RWPE2 (cell line): ENCODE measurements at regions not wholly inside any gene's neighbourhood (a gene's known extent, or its start where the extent isn't known, plus 50 kb on each side); places are given as distances from the start of the nearest gene placed in this dataset.

ENCODE experiments used
- ATAC-seq: fragments of 200-7000 bp; cut with Tn5 transposase; 3 replicates; pipeline ENCODE4 v1.9.1; 2021; ENCODE audit warnings: low read depth
- DNase-seq: peaks from one replicate; pipeline ENCODE4 v3.0.0-alpha.2; 2020; ENCODE audit warnings: low spot score
- H3K27ac ChIP-seq: fragments of 450-650 bp; 2 replicates; pipeline ENCODE4 v1.5.1; 2017; ENCODE audit warnings: mild to moderate bottlenecking; ENCODE audit not compliant: poor library complexity, severe bottlenecking
- H3K27me3 ChIP-seq: fragments of 250-450 bp; sonication (Bioruptor Pico); 2 replicates; pipeline ENCODE4 v1.5.1; 2021; ENCODE audit warnings: mild to moderate bottlenecking, moderate library complexity; ENCODE audit not compliant: insufficient read depth, poor library complexity, severe bottlenecking
- H3K36me3 ChIP-seq: fragments of 250-450 bp; sonication (Bioruptor Pico); 2 replicates; pipeline ENCODE4 v1.5.1; 2020; ENCODE audit warnings: low read depth, mild to moderate bottlenecking, moderate library complexity
- H3K4me1 ChIP-seq: fragments of 250-450 bp; sonication (Bioruptor Pico); 2 replicates; pipeline ENCODE4 v1.5.1; 2021; ENCODE audit warnings: mild to moderate bottlenecking, moderate library complexity; ENCODE audit not compliant: insufficient read depth, poor library complexity, severe bottlenecking
- H3K4me3 ChIP-seq: fragments of 250-450 bp; sonication (Bioruptor Pico); 2 replicates; pipeline ENCODE4 v1.5.1; 2021; ENCODE audit warnings: mild to moderate bottlenecking, moderate library complexity; ENCODE audit not compliant: severe bottlenecking
- H3K9me3 ChIP-seq: fragments of 250-450 bp; sonication (Bioruptor Pico); 2 replicates; pipeline ENCODE4 v1.5.1; 2021; ENCODE audit warnings: mild to moderate bottlenecking, moderate library complexity; ENCODE audit not compliant: severe bottlenecking
- CTCF ChIP-seq: fragments of 450-650 bp; IDR thresholded peaks from one replicate; pipeline ENCODE4 v1.5.1; 2017; ENCODE audit warnings: mild to moderate bottlenecking, moderate library complexity; ENCODE audit not compliant: poor library complexity, severe bottlenecking

- DNase-seq (no peak), ATAC-seq (no peak)
- no peaks in the 10 kb centered on the region for H3K4me1 ChIP-seq
- no peak for TF ChIP-seq CTCF
- no peaks in the 10 kb centered on the region for H3K27me3 ChIP-seq
- no peaks in the 10 kb centered on the region for H3K36me3 ChIP-seq
- H3K9me3 ChIP-seq = no peaks in the 10 kb centered on the region
- H3K27ac ChIP-seq = no peak overlapping the region
- H3K4me3 ChIP-seq = no peak overlapping the region
Observed at GRCh38 chr4:124146068-124146467, 566.5 kb downstream of the ANKRD50 start.

GRCh38 chr4:124151031-124151430 lies 561.5 kb downstream of the ANKRD50 start:
- ATAC-seq = no peak
- no peak for TF ChIP-seq CTCF
- Histone ChIP-seq H3K27ac (no peak overlapping the region), H3K4me3 (no peak overlapping the region), H3K9me3 (no peaks in the 10 kb centered on the region), H3K4me1 (no peaks in the 10 kb centered on the region), H3K27me3 (no peaks in the 10 kb centered on the region), H3K36me3 (no peaks in the 10 kb centered on the region)
- no peak for DNase-seq

- Histone ChIP-seq H3K4me3 (no peak overlapping the region), H3K36me3 (no peaks in the 10 kb centered on the region), H3K27ac (no peak overlapping the region), H3K9me3 (peaks cover 2% of the 10 kb centered on the region), H3K27me3 (no peaks in the 10 kb centered on the region), H3K4me1 (no peaks in the 10 kb centered on the region)
- no peak for TF ChIP-seq CTCF
- ATAC-seq (no peak), DNase-seq (no peak)
Observed at GRCh38 chr4:124152132-124152531, 560.4 kb downstream of the ANKRD50 start.

GRCh38 chr4:124155239-124155638 lies 557.3 kb downstream of the ANKRD50 start:
- H3K27ac ChIP-seq = no peak overlapping the region
- H3K9me3 ChIP-seq = peaks cover 2% of the 10 kb centered on the region
- no peak for ATAC-seq

More at GRCh38 chr4:124155239-124155638, 557.3 kb downstream of the ANKRD50 start:
- no peak for DNase-seq
- H3K4me1 ChIP-seq = no peaks in the 10 kb centered on the region
- no peak for TF ChIP-seq CTCF
- no peak overlapping the region for H3K4me3 ChIP-seq
- H3K36me3 ChIP-seq = no peaks in the 10 kb centered on the region
- H3K27me3 ChIP-seq = no peaks in the 10 kb centered on the region
